ENCODE measurements at regions not wholly inside any gene's neighbourhood (a gene's known extent, or its start where the extent isn't known, plus 50 kb on each side); places are given as distances from the start of the nearest gene placed in this dataset.

DNA sequence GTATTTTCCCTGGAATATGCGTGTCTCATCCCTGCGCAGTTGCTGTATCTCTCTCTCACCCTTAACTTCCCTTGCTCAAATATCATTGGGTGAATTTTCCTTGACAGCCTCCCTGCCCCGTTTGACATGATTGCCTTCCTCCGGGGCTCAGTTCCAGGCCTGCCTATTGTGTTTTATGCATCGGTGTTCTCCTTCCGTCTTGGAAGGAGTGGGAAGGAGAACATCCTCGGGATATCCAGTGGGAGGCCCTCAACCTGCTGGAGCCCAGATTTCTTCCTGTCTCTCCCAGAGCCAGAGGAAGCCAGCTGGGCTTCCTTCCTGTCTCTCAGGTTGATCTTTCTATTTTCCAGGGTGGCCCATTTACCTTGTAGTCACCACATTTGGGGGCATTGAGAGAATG lies 434.7 kb upstream of the HS6ST1 start:
- ATAC-seq (peak; percentile 15; the same call in 1 of the 2 replicates), DNase-seq (ENCODE audit: low spot score) (no peak)
- no peaks in the 10 kb centered on the region for H3K9me3 Mint-ChIP-seq
- ChIA-PET CTCF (interaction anchor here (1.0 kb wide), 1 partner anchor 30 kb away, joined by 3 read pairs; no protein-coding TSS in a partner anchor), POLR2A (no interaction called here)
- no peak overlapping the region for H3K4me3 Mint-ChIP-seq
- H3K27ac Mint-ChIP-seq: no peak overlapping the region
- TF ChIP-seq ZMAT4 (CRISPR knock-in tag; IDR thresholded peaks at IDR 0.05) (no peak), RELA (CRISPR knock-in tag; IDR thresholded peaks at IDR 0.05; ENCODE audit: borderline replicate concordance) (no peak), EMX1 (CRISPR knock-in tag; IDR thresholded peaks at IDR 0.05) (no peak), HMGA2 (CRISPR knock-in tag; IDR thresholded peaks at IDR 0.05) (no peak), KAT7 (CRISPR knock-in tag; IDR thresholded peaks at IDR 0.05; ENCODE audit: borderline replicate concordance) (no peak), ZNF512 (CRISPR knock-in tag; IDR thresholded peaks at IDR 0.05; ENCODE audit: borderline replicate concordance) (no peak), NFYB (CRISPR knock-in tag; conservative IDR thresholded peaks at IDR 0.05; ENCODE audit: low read depth) (no peak), FOXJ3 (CRISPR knock-in tag; IDR thresholded peaks at IDR 0.05; ENCODE audit: borderline replicate concordance) (no peak), ELF4 (CRISPR knock-in tag; IDR thresholded peaks at IDR 0.05; ENCODE audit: low read depth) (no peak), ATF2 (CRISPR knock-in tag; IDR thresholded peaks at IDR 0.05; ENCODE audit: borderline replicate concordance, low read depth) (no peak), ATF1 (CRISPR knock-in tag; IDR thresholded peaks at IDR 0.05) (no peak), SMAD4 (CRISPR knock-in tag; IDR thresholded peaks at IDR 0.05) (no peak), ZNF138 (CRISPR knock-in tag; conservative IDR thresholded peaks at IDR 0.05) (no peak)
- TF ChIP-seq, protein P1, sequence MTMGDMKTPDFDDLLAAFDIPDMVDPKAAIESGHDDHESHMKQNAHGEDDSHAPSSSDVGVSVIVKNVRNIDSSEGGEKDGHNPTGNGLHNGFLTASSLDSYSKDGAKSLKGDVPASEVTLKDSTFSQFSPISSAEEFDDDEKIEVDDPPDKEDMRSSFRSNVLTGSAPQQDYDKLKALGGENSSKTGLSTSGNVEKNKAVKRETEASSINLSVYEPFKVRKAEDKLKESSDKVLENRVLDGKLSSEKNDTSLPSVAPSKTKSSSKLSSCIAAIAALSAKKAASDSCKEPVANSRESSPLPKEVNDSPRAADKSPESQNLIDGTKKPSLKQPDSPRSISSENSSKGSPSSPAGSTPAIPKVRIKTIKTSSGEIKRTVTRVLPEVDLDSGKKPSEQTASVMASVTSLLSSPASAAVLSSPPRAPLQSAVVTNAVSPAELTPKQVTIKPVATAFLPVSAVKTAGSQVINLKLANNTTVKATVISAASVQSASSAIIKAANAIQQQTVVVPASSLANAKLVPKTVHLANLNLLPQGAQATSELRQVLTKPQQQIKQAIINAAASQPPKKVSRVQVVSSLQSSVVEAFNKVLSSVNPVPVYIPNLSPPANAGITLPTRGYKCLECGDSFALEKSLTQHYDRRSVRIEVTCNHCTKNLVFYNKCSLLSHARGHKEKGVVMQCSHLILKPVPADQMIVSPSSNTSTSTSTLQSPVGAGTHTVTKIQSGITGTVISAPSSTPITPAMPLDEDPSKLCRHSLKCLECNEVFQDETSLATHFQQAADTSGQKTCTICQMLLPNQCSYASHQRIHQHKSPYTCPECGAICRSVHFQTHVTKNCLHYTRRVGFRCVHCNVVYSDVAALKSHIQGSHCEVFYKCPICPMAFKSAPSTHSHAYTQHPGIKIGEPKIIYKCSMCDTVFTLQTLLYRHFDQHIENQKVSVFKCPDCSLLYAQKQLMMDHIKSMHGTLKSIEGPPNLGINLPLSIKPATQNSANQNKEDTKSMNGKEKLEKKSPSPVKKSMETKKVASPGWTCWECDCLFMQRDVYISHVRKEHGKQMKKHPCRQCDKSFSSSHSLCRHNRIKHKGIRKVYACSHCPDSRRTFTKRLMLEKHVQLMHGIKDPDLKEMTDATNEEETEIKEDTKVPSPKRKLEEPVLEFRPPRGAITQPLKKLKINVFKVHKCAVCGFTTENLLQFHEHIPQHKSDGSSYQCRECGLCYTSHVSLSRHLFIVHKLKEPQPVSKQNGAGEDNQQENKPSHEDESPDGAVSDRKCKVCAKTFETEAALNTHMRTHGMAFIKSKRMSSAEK (CRISPR knock-in tag; IDR thresholded peaks at IDR 0.05; ENCODE audit: borderline replicate concordance): no peak
- TF ChIP-seq, protein P2, sequence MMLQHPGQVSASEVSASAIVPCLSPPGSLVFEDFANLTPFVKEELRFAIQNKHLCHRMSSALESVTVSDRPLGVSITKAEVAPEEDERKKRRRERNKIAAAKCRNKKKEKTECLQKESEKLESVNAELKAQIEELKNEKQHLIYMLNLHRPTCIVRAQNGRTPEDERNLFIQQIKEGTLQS (CRISPR knock-in tag; conservative IDR thresholded peaks at IDR 0.05): no peak
- TF ChIP-seq, protein P3, sequence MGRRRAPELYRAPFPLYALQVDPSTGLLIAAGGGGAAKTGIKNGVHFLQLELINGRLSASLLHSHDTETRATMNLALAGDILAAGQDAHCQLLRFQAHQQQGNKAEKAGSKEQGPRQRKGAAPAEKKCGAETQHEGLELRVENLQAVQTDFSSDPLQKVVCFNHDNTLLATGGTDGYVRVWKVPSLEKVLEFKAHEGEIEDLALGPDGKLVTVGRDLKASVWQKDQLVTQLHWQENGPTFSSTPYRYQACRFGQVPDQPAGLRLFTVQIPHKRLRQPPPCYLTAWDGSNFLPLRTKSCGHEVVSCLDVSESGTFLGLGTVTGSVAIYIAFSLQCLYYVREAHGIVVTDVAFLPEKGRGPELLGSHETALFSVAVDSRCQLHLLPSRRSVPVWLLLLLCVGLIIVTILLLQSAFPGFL (CRISPR knock-in tag; IDR thresholded peaks at IDR 0.05; ENCODE audit: borderline replicate concordance): no peak
- TF ChIP-seq, protein P4, sequence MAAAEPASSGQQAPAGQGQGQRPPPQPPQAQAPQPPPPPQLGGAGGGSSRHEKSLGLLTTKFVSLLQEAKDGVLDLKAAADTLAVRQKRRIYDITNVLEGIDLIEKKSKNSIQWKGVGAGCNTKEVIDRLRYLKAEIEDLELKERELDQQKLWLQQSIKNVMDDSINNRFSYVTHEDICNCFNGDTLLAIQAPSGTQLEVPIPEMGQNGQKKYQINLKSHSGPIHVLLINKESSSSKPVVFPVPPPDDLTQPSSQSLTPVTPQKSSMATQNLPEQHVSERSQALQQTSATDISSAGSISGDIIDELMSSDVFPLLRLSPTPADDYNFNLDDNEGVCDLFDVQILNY (CRISPR knock-in tag; IDR thresholded peaks at IDR 0.05): no peak
- TF ChIP-seq, protein P5, sequence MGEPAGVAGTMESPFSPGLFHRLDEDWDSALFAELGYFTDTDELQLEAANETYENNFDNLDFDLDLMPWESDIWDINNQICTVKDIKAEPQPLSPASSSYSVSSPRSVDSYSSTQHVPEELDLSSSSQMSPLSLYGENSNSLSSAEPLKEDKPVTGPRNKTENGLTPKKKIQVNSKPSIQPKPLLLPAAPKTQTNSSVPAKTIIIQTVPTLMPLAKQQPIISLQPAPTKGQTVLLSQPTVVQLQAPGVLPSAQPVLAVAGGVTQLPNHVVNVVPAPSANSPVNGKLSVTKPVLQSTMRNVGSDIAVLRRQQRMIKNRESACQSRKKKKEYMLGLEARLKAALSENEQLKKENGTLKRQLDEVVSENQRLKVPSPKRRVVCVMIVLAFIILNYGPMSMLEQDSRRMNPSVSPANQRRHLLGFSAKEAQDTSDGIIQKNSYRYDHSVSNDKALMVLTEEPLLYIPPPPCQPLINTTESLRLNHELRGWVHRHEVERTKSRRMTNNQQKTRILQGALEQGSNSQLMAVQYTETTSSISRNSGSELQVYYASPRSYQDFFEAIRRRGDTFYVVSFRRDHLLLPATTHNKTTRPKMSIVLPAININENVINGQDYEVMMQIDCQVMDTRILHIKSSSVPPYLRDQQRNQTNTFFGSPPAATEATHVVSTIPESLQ (CRISPR knock-in tag; IDR thresholded peaks at IDR 0.05): no peak
- TF ChIP-seq, protein P6, sequence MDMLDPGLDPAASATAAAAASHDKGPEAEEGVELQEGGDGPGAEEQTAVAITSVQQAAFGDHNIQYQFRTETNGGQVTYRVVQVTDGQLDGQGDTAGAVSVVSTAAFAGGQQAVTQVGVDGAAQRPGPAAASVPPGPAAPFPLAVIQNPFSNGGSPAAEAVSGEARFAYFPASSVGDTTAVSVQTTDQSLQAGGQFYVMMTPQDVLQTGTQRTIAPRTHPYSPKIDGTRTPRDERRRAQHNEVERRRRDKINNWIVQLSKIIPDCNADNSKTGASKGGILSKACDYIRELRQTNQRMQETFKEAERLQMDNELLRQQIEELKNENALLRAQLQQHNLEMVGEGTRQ (CRISPR knock-in tag; IDR thresholded peaks at IDR 0.05): no peak
- no peaks in the 10 kb centered on the region for H3K27me3 Mint-ChIP-seq (ENCODE audit: low read depth)
- no peaks in the 10 kb centered on the region for H3K36me3 Mint-ChIP-seq
- peaks cover 30% of the 10 kb centered on the region for H3K4me1 Mint-ChIP-seq
